Liver (tissue), 3 donors: ENCODE measurements at regions not wholly inside any gene's neighbourhood (a gene's known extent, or its start where the extent isn't known, plus 50 kb on each side); places are given as distances from the start of the nearest gene placed in this dataset.

Experiments
- CTCF ChIP-seq: fragments of 150-350 bp; IDR thresholded peaks from 2 replicates; pipeline ENCODE4 v1.5.1; 2017; ENCODE audit warnings: improper control_type of control experiment, low read depth, low read length; ENCODE audit not compliant: missing input control
- GABPA ChIP-seq, 2 donors: IDR thresholded peaks in 1 of 2; conservative IDR thresholded peaks in 1 of 2; 2 replicates each; pipeline ENCODE4 v1.6.1; 2016; ENCODE audit warnings: antibody characterized with exemption in 2 of 2, mild to moderate bottlenecking in 1 of 2, moderate library complexity in 1 of 2
- donor health status: healthy.
- donor health status: healthy.

- no peak for TF ChIP-seq CTCF
- TF ChIP-seq GABPA (IDR thresholded peaks at IDR 0.05 in 1 of 2, conservative IDR thresholded peaks at IDR 0.05 in 1 of 2), result no peak
Observed at GRCh38 chr7:39758234-39758970, 135.0 kb downstream of the RALA start.
